HS-5 (cell line): ENCODE measurements at regions not wholly inside any gene's neighbourhood (a gene's known extent, or its start where the extent isn't known, plus 50 kb on each side); places are given as distances from the start of the nearest gene placed in this dataset.

Experiments
- DNase-seq: peaks from one replicate; pipeline ENCODE4 v3.0.0-alpha.2; 2012; ENCODE audit warnings: low read depth

- no peak for DNase-seq
Measured at GRCh38 chr6:145383428-145383827, 351.9 kb downstream of the EPM2A start.

- DNase-seq: no peak
Measured at GRCh38 chr6:145384503-145384902, 350.8 kb downstream of the EPM2A start.

- DNase-seq: no peak
Measured at GRCh38 chr6:145396499-145396898, 338.8 kb downstream of the EPM2A start.

- no peak for DNase-seq
Measured at GRCh38 chr6:145400508-145400907, 334.8 kb downstream of the EPM2A start.

GRCh38 chr6:145405006-145405551, 330.2 kb downstream of the EPM2A start:
- DNase-seq: no peak

GRCh38 chr6:145406783-145407182, 328.5 kb downstream of the EPM2A start:
- no peak for DNase-seq

- no peak for DNase-seq
Measured at GRCh38 chr6:145415616-145416015, 319.7 kb downstream of the EPM2A start.

GRCh38 chr6:145420599-145420998, 314.7 kb downstream of the EPM2A start:
- no peak for DNase-seq

GRCh38 chr6:145423936-145424335, 311.4 kb downstream of the EPM2A start:
- DNase-seq: no peak

GRCh38 chr6:145427232-145427631, 308.1 kb downstream of the EPM2A start:
- no peak for DNase-seq

GRCh38 chr6:145428706-145429105, 306.6 kb downstream of the EPM2A start:
- no peak for DNase-seq

- no peak for DNase-seq
Measured at GRCh38 chr6:145442110-145442509, 293.2 kb downstream of the EPM2A start.

- DNase-seq: no peak
Measured at GRCh38 chr6:145445674-145446073, 289.6 kb downstream of the EPM2A start.

GRCh38 chr6:145451029-145451428, 284.3 kb downstream of the EPM2A start:
- no peak for DNase-seq

GRCh38 chr6:145453376-145453775, 281.9 kb downstream of the EPM2A start:
- no peak for DNase-seq

GRCh38 chr6:145454006-145454405, 281.3 kb downstream of the EPM2A start:
- DNase-seq: no peak

- DNase-seq: no peak
Measured at GRCh38 chr6:145457556-145457955, 277.8 kb downstream of the EPM2A start.

- no peak for DNase-seq
Measured at GRCh38 chr6:145468534-145468933, 266.8 kb downstream of the EPM2A start.

- DNase-seq: no peak
Measured at GRCh38 chr6:145469021-145469420, 266.3 kb downstream of the EPM2A start.

- no peak for DNase-seq
Measured at GRCh38 chr6:145475794-145476396, 259.4 kb downstream of the EPM2A start.

GRCh38 chr6:145480024-145480423, 255.3 kb downstream of the EPM2A start:
- no peak for DNase-seq

GRCh38 chr6:145483191-145483996, 251.9 kb downstream of the EPM2A start:
- peak; percentile 16 for DNase-seq

GRCh38 chr6:145485288-145485687, 250.0 kb downstream of the EPM2A start:
- no peak for DNase-seq
